ENCODE measurements at regions not wholly inside any gene's neighbourhood (a gene's known extent, or its start where the extent isn't known, plus 50 kb on each side); places are given as distances from the start of the nearest gene placed in this dataset.
A peak's percentile ranks its signal among the peaks of the same experiment; 100 is the strongest.

GRCh38 chr14:76947078-76947837 lies 81.2 kb downstream of the IRF2BPL start:
- intact Hi-C loops (cut with micrococcal nuclease), result loop anchor here in 1 of 2 donors (5.0 kb wide), 1 partner anchor 120 kb away; no protein-coding TSS in a partner anchor
- peaks cover 2 to 4% of the 10 kb centered on the region in 2 donors for H3K36me3 Mint-ChIP-seq
- peak overlapping the region; percentile 46 for H3K9ac ChIP-seq (ENCODE audit: insufficient read depth, low read length, poor library complexity, severe bottlenecking)
- peaks cover 36% of the 10 kb centered on the region for H3K4me1 Mint-ChIP-seq
- 4% methylated on average over 24 of the region's 28 CpGs for WGBS (ENCODE audit: insufficient coverage)
- H4K20me1 ChIP-seq (ENCODE audit: insufficient read depth, low read length), result no peaks in the 10 kb centered on the region
- peaks cover 29 to 36% of the 10 kb centered on the region in 2 donors for H3K4me1 ChIP-seq (ENCODE audit: control insufficient read depth in 1 of 2, insufficient read depth in 2 of 2, low read length in 2 of 2)
- peak; percentile 77 to 89 (median 88) for DNase-seq
- peak overlapping the region; percentile 56 to 90 (median 65) for H3K27ac Mint-ChIP-seq
- peak overlapping the region; percentile 48 for H2AFZ ChIP-seq (ENCODE audit: insufficient read depth, low read depth, low read length, poor library complexity, severe bottlenecking)
- no peaks in the 10 kb centered on the region for H3K79me2 ChIP-seq (ENCODE audit: insufficient read depth, low read length)
- H3K27me3 ChIP-seq (ENCODE audit: control insufficient read depth in 2 of 2, insufficient read depth in 2 of 2, low read length in 2 of 2), result no peaks in the 10 kb centered on the region
- no peaks in the 10 kb centered on the region for H3K9me3 Mint-ChIP-seq
- no peaks in the 10 kb centered on the region for H3K36me3 ChIP-seq (replicated peaks in 1 of 2; ENCODE audit: control insufficient read depth in 1 of 2, insufficient read depth in 2 of 2, low read length in 2 of 2)
- TF ChIP-seq CTCF (IDR thresholded peaks at IDR 0.05), result peak; percentile 68
- H3K4me3 Mint-ChIP-seq, result peak overlapping the region; percentile 59 to 77
- peaks cover 2 to 9% (median 4%) of the 10 kb centered on the region in 3 donors for H3K27me3 Mint-ChIP-seq (ENCODE audit: low read depth in 3 of 3)
- H3K4me2 ChIP-seq (replicated peaks; ENCODE audit: extremely low read depth, low read length, poor library complexity, severe bottlenecking), result peak overlapping the region; percentile 78
- H3K27ac ChIP-seq (ENCODE audit: low read depth in 1 of 2, low read length in 2 of 2), result peak overlapping the region in 1 of 2 donors; percentile 74
- peak overlapping the region in 1 of 3 experiments; percentile 62 for H3K4me3 ChIP-seq (replicated peaks in 1 of 3; ENCODE audit: low read depth in 2 of 3, low read length in 3 of 3)
- no peaks in the 10 kb centered on the region for H3K9me3 ChIP-seq (replicated peaks in 1 of 2; ENCODE audit: control insufficient read depth in 1 of 2, insufficient read depth in 1 of 2, low read length in 2 of 2)

GRCh38 chr14:76946753-76947077 lies 81.8 kb downstream of the IRF2BPL start:
- peaks cover 29 to 36% of the 10 kb centered on the region in 2 donors for H3K4me1 ChIP-seq (ENCODE audit: control insufficient read depth in 1 of 2, insufficient read depth in 2 of 2, low read length in 2 of 2)
- peak overlapping the region in 1 of 3 experiments; percentile 62 for H3K4me3 ChIP-seq (replicated peaks in 1 of 3; ENCODE audit: low read depth in 2 of 3, low read length in 3 of 3)
- H3K9ac ChIP-seq (ENCODE audit: insufficient read depth, low read length, poor library complexity, severe bottlenecking), result peak overlapping the region; percentile 46
- TF ChIP-seq CTCF (IDR thresholded peaks at IDR 0.05), result no peak
- peak overlapping the region; percentile 48 for H2AFZ ChIP-seq (ENCODE audit: insufficient read depth, low read depth, low read length, poor library complexity, severe bottlenecking)
- intact Hi-C loops (cut with micrococcal nuclease), result loop anchor here in 1 of 2 donors (5.0 kb wide), 1 partner anchor 121 kb away; no protein-coding TSS in a partner anchor
- peaks cover 2 to 4% of the 10 kb centered on the region in 2 donors for H3K36me3 Mint-ChIP-seq
- peak overlapping the region; percentile 78 for H3K4me2 ChIP-seq (replicated peaks; ENCODE audit: extremely low read depth, low read length, poor library complexity, severe bottlenecking)
- no peaks in the 10 kb centered on the region for H3K27me3 ChIP-seq (ENCODE audit: control insufficient read depth in 2 of 2, insufficient read depth in 2 of 2, low read length in 2 of 2)
- H3K4me3 Mint-ChIP-seq, result peak overlapping the region; percentile 59 to 77
- H3K27ac ChIP-seq (ENCODE audit: low read depth in 1 of 2, low read length in 2 of 2), result peak overlapping the region in 1 of 2 donors; percentile 14
- H3K9me3 Mint-ChIP-seq, result no peaks in the 10 kb centered on the region
- no peaks in the 10 kb centered on the region for H3K79me2 ChIP-seq (ENCODE audit: insufficient read depth, low read length)
- H3K27me3 Mint-ChIP-seq (ENCODE audit: low read depth in 3 of 3), result peaks cover 2 to 9% (median 3%) of the 10 kb centered on the region in 3 donors
- 58% methylated on average over 4 of the region's 6 CpGs for WGBS (ENCODE audit: insufficient coverage)
- H4K20me1 ChIP-seq (ENCODE audit: insufficient read depth, low read length), result no peaks in the 10 kb centered on the region
- no peaks in the 10 kb centered on the region for H3K36me3 ChIP-seq (replicated peaks in 1 of 2; ENCODE audit: control insufficient read depth in 1 of 2, insufficient read depth in 2 of 2, low read length in 2 of 2)
- peak overlapping the region in 3 of 7 donors; percentile 65 to 83 (median 75) for H3K27ac Mint-ChIP-seq
- H3K4me1 Mint-ChIP-seq, result peaks cover 36% of the 10 kb centered on the region
- DNase-seq, result no peak
- no peaks in the 10 kb centered on the region for H3K9me3 ChIP-seq (replicated peaks in 1 of 2; ENCODE audit: control insufficient read depth in 1 of 2, insufficient read depth in 1 of 2, low read length in 2 of 2)
